ENCODE measurements at regions not wholly inside any gene's neighbourhood (a gene's known extent, or its start where the extent isn't known, plus 50 kb on each side); places are given as distances from the start of the nearest gene placed in this dataset.

DNA sequence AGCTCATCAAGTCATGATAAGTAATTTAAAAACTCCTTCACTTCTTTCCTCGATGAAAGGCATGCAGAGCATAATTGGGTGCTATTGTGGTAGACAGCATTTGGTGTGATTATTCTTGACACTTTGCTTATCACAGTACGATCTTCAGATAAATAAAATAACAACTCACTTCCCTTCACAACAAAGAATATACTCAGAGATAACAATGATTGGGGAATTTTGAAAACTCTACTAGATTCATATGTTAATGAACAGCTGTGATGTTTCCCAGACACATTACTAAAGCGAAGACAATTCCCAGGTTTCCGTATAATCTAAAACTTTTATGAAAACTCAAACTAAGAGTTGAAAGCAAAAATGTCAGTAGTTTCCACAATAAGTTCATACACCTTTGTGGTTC, 670.6 kb upstream of the EPHA7 start:
- Histone ChIP-seq H3K27ac (ENCODE audit: low read depth) (no peak overlapping the region), H3K4me3 (ENCODE audit: low read depth, low read length) (no peak overlapping the region), H3K36me3 (ENCODE audit: insufficient read depth) (no peaks in the 10 kb centered on the region), H3K4me1 (ENCODE audit: insufficient read depth) (no peaks in the 10 kb centered on the region)
- 51% methylated on average over 4 of the region's 4 CpGs for WGBS
- no peak for DNase-seq (ENCODE audit: extremely low spot score)

DNA sequence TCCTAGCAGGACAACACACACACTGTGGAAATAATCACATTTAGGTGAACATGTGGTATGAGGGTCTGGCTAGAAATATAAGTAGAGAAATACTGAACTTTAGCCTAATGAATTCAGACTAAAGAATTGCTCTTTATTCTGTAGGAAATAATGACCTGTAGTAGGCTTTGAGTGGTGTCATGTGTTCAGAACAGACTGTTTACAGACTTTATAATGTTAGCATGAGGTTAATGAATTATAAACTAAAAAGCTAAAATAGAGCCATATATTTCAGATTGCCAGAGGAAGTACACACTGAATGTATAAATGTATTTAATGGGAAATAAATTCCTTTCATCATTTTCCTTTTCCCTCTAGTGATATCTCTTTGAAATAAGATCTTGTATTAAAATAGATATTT, 669.5 kb upstream of the EPHA7 start:
- Histone ChIP-seq H3K36me3 (ENCODE audit: insufficient read depth) (no peaks in the 10 kb centered on the region), H3K4me3 (ENCODE audit: low read depth, low read length) (no peak overlapping the region), H3K27ac (ENCODE audit: low read depth) (no peak overlapping the region), H3K4me1 (ENCODE audit: insufficient read depth) (no peaks in the 10 kb centered on the region)
- DNase-seq (ENCODE audit: extremely low spot score), result no peak

DNA sequence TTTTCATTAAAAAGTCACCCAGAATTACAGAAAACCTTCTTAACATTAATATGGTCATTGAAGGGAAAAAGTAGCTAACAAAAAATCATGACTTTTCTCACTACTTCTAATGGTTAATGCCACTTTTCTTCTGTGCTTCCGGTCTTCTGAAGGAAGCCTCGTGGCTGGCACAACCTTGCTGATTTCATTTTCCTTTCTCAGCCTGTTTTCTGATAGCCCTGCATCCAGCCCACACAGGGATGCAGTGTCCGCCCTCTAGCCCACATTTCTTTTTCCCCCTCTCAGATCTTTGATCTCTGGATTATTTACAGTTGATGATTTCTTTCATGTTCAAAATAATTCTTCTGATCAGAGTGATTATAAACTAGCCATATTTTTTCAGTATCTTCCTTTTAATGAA, 655.4 kb upstream of the EPHA7 start:
- no peaks in the 10 kb centered on the region for H3K36me3 ChIP-seq (ENCODE audit: insufficient read depth)
- no peak overlapping the region for H3K27ac ChIP-seq (ENCODE audit: low read depth)
- 58% methylated on average over 3 of the region's 3 CpGs for WGBS
- H3K4me3 ChIP-seq (ENCODE audit: low read depth, low read length), result no peak overlapping the region
- DNase-seq (ENCODE audit: extremely low spot score), result no peak
- H3K4me1 ChIP-seq (ENCODE audit: insufficient read depth), result no peaks in the 10 kb centered on the region

DNA sequence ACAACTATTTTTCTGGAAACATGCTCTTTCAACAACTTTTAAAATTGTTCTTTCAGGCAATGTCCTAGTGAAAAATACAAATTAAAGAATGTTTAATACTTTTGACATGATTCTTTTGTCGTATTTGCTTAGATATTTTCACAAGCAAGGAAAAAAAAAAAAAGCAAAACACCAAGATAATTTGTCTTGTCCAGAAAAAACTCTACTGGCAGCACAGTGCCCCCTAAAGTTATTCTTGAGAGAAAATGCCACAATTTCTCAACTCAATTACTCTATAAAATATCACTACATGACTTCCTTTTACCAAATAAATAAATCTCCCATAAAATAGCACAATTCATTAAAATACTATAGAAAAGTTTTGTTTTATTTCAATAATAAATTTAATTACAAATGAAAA, 652.5 kb upstream of the EPHA7 start:
- Histone ChIP-seq H3K4me1 (ENCODE audit: insufficient read depth) (no peaks in the 10 kb centered on the region), H3K36me3 (ENCODE audit: insufficient read depth) (no peaks in the 10 kb centered on the region), H3K27ac (ENCODE audit: low read depth) (no peak overlapping the region), H3K4me3 (ENCODE audit: low read depth, low read length) (no peak overlapping the region)
- DNase-seq (ENCODE audit: extremely low spot score), result no peak
- WGBS, result 12% methylated on average over 1 of the region's 1 CpG

DNA sequence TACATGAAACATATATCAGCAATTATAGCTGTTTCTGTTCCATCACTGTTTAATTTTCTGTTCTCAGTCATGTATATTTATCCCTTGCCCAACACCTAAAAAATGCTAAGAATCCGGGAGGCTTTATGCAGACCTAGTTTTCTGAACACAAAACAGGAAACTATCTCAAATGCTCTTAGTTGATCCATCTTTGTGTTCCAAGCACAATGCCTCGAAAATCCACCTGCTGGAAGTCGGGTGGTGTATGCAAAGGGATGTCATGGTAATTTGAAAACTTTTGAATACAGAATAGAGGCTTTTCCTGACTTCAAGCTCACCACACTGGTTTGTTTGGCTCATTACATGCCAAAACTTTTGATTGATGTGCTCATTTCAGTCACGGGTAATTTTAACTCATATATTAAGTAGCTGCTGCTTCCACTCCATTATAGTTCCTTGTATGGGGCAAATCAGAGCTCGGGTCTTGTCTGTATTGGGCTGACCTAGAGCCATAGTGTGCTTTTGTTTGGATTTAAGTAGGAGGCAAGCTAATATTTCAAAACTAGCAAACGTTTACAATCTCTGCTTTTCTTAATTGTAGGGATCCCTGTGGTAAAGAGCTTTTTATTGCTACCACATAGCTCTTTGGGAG, 646.5 kb upstream of the EPHA7 start:
- Histone ChIP-seq H3K27ac (ENCODE audit: low read depth) (no peak overlapping the region), H3K4me3 (ENCODE audit: low read depth, low read length) (no peak overlapping the region), H3K36me3 (ENCODE audit: insufficient read depth) (no peaks in the 10 kb centered on the region), H3K4me1 (ENCODE audit: insufficient read depth) (no peaks in the 10 kb centered on the region)
- WGBS, result 59% methylated on average over 6 of the region's 6 CpGs
- no peak for DNase-seq (ENCODE audit: extremely low spot score)

DNA sequence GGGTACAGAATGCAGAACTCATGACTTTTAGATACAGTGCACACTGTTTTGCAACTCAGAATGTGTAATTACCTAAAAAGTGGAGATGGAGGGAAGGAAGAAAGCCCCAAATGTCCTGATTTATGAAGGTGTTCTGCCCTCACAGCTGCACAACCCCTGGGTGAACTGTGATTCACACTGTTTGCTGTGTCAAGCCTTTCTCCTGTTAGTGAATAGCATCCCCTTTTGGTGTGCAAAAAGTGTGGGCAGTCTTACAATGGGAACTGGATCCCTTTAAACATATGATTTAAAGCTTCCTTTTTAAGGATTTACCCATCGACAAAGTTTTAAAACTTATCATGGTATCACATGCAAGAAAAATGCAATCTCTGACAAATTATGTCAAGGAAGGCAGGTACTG, 633.4 kb upstream of the EPHA7 start:
- H3K4me3 ChIP-seq (ENCODE audit: low read depth, low read length), result no peak overlapping the region
- DNase-seq (ENCODE audit: extremely low spot score), result no peak
- WGBS, result 7% methylated on average over 1 of the region's 1 CpG
- H3K36me3 ChIP-seq (ENCODE audit: insufficient read depth), result no peaks in the 10 kb centered on the region
- H3K27ac ChIP-seq (ENCODE audit: low read depth), result no peak overlapping the region
- no peaks in the 10 kb centered on the region for H3K4me1 ChIP-seq (ENCODE audit: insufficient read depth)

DNA sequence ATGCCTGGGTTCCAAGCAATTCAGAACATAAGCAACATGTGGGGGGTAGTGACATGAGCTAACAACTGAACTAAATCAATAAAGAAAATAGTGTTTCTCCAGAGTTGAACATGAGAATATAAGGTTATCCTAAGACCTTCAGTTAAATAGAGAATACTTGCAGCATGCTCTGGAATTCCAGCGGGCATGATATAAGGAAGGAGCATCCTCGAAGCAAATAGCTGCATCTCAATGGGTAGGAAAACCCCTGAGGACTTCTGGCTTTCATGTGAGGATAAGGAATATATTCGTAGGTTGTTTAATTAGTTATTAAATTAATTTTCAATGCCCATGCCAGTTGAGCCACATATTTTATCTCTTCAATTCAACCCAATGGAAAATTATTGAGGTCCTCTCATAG, 631.2 kb upstream of the EPHA7 start:
- Histone ChIP-seq H3K4me1 (ENCODE audit: insufficient read depth) (no peaks in the 10 kb centered on the region), H3K4me3 (ENCODE audit: low read depth, low read length) (no peak overlapping the region), H3K27ac (ENCODE audit: low read depth) (no peak overlapping the region), H3K36me3 (ENCODE audit: insufficient read depth) (no peaks in the 10 kb centered on the region)
- DNase-seq (ENCODE audit: extremely low spot score), result no peak
- 94% methylated on average over 3 of the region's 3 CpGs for WGBS

DNA sequence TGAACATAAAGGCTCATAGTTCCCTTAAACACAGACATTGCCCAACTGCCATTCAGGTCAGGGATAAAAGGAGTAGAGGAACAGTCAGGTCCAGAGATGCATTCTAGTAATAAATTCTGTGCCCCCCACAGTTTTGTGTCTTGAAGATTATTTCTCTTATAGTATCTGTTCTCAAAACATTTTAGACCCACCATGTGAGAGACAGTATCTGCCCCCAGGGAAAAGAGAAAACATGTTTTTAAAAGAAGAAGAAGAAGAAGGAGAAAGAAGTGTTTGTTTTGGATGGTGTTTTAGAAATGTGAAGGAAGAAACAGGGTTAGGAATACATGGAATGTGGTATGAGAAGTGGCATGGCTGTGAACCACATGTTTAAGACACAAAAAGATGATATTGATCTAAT, 629.6 kb upstream of the EPHA7 start:
- DNase-seq (ENCODE audit: extremely low spot score), result no peak
- Histone ChIP-seq H3K27ac (ENCODE audit: low read depth) (no peak overlapping the region), H3K4me3 (ENCODE audit: low read depth, low read length) (no peak overlapping the region), H3K36me3 (ENCODE audit: insufficient read depth) (no peaks in the 10 kb centered on the region), H3K4me1 (ENCODE audit: insufficient read depth) (no peaks in the 10 kb centered on the region)

DNA sequence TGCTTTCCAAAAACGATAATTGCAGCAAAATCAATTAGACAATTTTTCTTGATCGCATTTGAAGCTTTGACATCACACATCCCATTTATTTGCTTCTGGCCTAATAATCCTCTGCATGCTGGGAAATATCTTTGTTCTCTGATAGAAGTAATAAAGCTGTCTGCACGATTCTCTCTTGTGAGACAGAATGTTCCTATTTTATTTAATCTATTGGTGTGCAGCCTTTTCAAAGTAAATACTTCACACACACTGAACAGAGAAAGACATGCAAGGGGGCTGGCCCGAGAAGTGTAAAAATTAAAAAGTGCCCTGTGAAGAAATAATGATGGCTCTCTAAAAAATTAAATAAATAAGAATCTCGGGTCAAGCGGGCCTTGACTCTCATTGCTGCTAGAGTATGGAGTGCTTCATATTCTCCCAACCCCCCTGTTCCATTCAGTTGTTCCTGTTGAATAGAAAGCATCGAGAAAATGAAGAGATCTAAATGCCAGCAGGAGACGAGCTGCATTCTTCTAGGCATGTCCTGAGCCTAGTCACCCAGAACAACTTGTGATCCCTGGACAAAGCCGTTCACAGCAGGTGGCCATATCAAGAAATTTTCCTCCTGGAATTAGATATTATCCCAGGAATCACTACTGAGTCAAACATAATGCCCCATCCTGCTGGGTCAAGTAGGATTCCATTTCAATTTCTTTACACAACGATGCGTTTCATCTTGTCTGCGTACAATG, 625.9 kb upstream of the EPHA7 start:
- Histone ChIP-seq H3K4me3 (ENCODE audit: low read depth, low read length) (no peak overlapping the region), H3K36me3 (ENCODE audit: insufficient read depth) (no peaks in the 10 kb centered on the region), H3K27ac (ENCODE audit: low read depth) (no peak overlapping the region), H3K4me1 (ENCODE audit: insufficient read depth) (no peaks in the 10 kb centered on the region)
- WGBS, result 65% methylated on average over 12 of the region's 12 CpGs
- DNase-seq (ENCODE audit: extremely low spot score), result no peak

DNA sequence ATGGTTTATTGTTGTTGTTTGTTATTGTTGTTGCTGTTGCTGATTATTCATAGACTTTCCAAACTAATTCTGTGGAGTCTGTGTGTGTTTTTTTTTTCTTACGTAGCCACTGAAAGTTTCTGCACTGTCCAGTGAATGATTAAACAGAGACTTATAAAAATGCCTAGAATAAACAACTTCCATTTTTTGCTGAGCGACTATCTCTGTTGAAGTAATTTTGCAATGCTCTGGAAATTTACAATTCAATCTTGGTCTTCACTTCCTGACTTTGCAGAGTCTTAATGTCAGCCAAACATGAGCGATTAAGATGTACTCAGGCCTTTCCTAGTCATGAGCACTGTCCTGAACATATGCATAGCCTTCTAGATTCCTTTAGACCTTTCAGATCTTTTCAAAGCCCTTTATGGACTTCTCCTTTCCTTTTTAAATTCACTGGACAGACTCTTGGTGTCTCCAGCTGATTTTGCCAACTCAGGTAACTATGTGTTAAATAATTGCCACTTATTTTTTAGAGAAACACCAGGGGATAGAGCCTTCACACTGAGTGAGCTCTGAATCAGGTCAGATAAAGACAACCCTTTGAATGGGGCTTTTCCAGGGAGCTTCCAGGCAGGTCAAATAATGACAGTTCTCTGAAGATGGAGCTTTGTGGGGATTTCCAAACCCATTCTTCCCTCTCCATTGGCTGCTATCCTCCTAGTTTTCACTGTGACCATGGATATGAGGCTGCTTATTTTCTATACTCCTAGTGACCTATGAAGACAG, 622.8 kb upstream of the EPHA7 start:
- Histone ChIP-seq H3K36me3 (ENCODE audit: insufficient read depth) (no peaks in the 10 kb centered on the region), H3K4me1 (ENCODE audit: insufficient read depth) (no peaks in the 10 kb centered on the region), H3K4me3 (ENCODE audit: low read depth, low read length) (no peak overlapping the region), H3K27ac (ENCODE audit: low read depth) (no peak overlapping the region)
- DNase-seq (ENCODE audit: extremely low spot score), result no peak
- 33% methylated on average over 3 of the region's 3 CpGs for WGBS

DNA sequence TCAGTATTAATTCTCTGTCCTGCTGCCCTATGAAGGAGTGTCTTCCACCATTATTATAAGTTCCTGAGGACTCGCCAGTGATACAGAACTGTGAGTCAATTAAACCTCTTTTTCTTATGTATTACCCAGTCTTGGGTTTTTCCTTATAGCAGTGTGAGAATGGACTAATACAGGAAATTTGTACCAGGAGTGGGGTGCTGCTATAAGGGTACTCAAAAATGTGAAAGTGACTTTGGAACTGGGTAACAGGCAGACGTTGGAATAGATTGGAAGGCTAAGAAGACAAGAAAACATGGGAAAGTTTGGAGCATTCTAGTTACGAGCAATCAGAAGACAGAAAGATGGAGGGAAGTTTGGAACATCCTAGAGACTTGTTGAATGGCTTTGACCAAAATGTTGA, 616.7 kb upstream of the EPHA7 start:
- H3K4me3 ChIP-seq (ENCODE audit: low read depth, low read length), result no peak overlapping the region
- WGBS, result 95% methylated on average over 3 of the region's 3 CpGs
- no peak overlapping the region for H3K27ac ChIP-seq (ENCODE audit: low read depth)
- H3K36me3 ChIP-seq (ENCODE audit: insufficient read depth), result no peaks in the 10 kb centered on the region
- no peak for DNase-seq (ENCODE audit: extremely low spot score)
- H3K4me1 ChIP-seq (ENCODE audit: insufficient read depth), result no peaks in the 10 kb centered on the region

DNA sequence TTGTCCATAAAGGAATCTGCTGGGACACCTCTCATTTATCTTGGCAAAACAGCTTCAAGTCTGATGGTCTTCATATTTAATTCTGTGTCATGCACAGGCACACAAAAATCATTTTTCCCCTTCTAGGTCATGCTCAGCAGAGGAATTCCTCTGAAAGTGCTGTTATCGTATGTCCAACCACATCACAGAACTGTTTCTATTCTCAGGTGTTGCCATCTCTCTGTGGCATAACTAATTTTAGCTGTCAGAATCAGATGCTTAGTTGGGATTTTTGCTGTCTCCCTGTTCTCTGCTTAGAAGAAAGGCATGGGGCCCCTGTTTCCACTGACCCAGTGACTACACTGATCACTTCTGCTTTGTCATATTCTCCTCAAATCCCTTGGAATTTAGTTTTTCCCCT, 608.0 kb upstream of the EPHA7 start:
- no peaks in the 10 kb centered on the region for H3K36me3 ChIP-seq (ENCODE audit: insufficient read depth)
- 93% methylated on average over 1 of the region's 1 CpG for WGBS

DNA sequence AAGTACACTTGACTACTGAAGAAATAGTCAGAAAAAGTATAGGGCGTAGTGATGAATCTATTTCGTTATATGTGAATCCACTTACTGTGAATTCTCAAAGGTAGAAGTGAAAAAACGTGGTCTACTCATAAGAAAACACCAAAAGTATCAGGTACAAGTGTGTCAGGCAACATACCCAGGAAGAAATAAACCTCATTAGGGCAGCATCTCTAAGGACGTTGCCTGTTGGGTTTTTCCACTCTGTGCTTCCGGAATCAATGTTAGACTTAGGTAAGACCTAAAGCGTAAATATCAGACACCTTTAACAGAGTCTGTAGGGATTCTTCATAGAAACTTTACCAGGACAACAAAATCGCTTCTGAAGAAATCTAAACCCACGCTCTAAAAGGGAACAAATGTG, 607.2 kb upstream of the EPHA7 start:
- Histone ChIP-seq H3K36me3 (ENCODE audit: insufficient read depth) (no peaks in the 10 kb centered on the region), H3K4me3 (ENCODE audit: low read depth, low read length) (no peak overlapping the region), H3K4me1 (ENCODE audit: insufficient read depth) (no peaks in the 10 kb centered on the region), H3K27ac (ENCODE audit: low read depth) (no peak overlapping the region)
- WGBS, result 85% methylated on average over 8 of the region's 8 CpGs
- DNase-seq (ENCODE audit: extremely low spot score), result no peak

More for the DNA sequence above, 608.0 kb upstream of the EPHA7 start:
- H3K27ac ChIP-seq (ENCODE audit: low read depth), result no peak overlapping the region
- H3K4me1 ChIP-seq (ENCODE audit: insufficient read depth), result no peaks in the 10 kb centered on the region
- DNase-seq (ENCODE audit: extremely low spot score), result no peak
- no peak overlapping the region for H3K4me3 ChIP-seq (ENCODE audit: low read depth, low read length)

DNA sequence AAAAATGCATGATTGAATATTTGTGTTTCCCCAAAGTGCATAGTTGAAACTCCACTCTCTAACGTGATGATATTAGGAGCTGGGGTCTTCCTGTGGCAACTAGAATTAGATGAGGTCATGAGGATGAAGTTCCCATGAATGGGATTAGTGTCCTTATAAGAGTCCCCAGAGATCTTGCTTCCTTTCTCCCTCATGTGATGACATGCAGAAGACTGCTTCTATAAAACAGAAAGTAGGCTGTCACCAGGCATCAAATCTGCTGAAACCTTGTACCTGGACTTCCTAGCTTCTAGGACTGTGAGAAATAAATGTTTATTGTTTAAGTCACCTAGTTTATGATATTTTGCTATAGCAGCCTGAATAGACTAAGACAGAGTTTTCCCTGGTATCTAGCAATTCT, 586.5 kb upstream of the EPHA7 start:
- H3K27ac ChIP-seq (ENCODE audit: low read depth), result no peak overlapping the region
- no peak for DNase-seq (ENCODE audit: extremely low spot score)
- H3K36me3 ChIP-seq (ENCODE audit: insufficient read depth), result no peaks in the 10 kb centered on the region
- H3K4me1 ChIP-seq (ENCODE audit: insufficient read depth), result no peaks in the 10 kb centered on the region
- H3K4me3 ChIP-seq (ENCODE audit: low read depth, low read length), result no peak overlapping the region
- 25% methylated on average over 1 of the region's 1 CpG for WGBS

All from urinary bladder (tissue), 3 donors.